ENCODE measurements at regions not wholly inside any gene's neighbourhood (a gene's known extent, or its start where the extent isn't known, plus 50 kb on each side); places are given as distances from the start of the nearest gene placed in this dataset.
"Not testable (repeated sequence)": the region's sequence is repeated elsewhere in the genome, so short reads cannot be mapped to it uniquely, and the experiment has no call there.

DNA sequence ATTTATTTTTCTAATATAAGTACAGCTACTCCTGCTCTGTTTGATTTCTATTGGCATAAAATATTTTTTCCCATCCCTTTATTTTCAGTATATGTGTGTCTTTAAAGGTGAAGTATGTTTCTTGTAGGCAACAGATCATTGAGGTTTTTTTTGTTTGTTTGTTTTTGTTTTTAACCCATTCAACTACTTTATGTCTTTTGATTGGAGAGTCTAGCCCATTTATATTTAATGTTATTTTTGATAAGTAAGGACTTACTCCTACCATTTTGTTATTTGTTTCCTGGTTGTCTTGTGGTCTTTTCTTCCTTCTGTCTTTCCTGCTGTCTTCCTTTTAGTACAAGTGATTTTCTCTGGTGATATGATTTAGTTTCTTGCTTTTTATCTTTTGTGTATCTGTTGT lies 285.1 kb upstream of the PROX1 start:
- TF ChIP-seq, protein P1, sequence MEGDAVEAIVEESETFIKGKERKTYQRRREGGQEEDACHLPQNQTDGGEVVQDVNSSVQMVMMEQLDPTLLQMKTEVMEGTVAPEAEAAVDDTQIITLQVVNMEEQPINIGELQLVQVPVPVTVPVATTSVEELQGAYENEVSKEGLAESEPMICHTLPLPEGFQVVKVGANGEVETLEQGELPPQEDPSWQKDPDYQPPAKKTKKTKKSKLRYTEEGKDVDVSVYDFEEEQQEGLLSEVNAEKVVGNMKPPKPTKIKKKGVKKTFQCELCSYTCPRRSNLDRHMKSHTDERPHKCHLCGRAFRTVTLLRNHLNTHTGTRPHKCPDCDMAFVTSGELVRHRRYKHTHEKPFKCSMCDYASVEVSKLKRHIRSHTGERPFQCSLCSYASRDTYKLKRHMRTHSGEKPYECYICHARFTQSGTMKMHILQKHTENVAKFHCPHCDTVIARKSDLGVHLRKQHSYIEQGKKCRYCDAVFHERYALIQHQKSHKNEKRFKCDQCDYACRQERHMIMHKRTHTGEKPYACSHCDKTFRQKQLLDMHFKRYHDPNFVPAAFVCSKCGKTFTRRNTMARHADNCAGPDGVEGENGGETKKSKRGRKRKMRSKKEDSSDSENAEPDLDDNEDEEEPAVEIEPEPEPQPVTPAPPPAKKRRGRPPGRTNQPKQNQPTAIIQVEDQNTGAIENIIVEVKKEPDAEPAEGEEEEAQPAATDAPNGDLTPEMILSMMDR (conservative IDR thresholded peaks at IDR 0.05), result no peak
- no peak for TF ChIP-seq ZFX (IDR thresholded peaks at IDR 0.05)

DNA sequence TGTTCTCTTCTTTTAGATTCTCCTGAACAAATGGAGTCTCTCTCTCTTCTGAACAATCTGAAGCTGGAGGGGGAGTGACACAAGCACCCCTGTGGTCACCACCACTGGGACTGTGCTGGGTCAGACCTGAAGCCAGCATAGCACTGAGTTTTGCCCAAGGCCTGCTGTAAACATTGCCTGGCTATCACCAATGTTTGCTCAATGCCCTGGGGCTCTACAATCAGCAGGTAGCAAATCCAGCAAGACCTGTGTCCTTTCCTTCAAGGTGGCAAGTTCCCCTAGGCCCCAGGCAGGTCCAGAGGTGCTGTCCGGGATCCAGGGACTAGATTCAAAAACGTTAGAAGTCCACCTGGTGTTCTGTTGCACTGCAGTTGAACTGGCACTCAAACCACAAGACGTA lies 282.8 kb upstream of the PROX1 start:
- no peak overlapping the region for H3K27ac ChIP-seq
- no peak for TF ChIP-seq ZFX (IDR thresholded peaks at IDR 0.05)
- TF ChIP-seq, protein P1 (conservative IDR thresholded peaks at IDR 0.05), result no peak

More for the DNA sequence above, 285.1 kb upstream of the PROX1 start:
- no peak overlapping the region for H3K27ac ChIP-seq

DNA sequence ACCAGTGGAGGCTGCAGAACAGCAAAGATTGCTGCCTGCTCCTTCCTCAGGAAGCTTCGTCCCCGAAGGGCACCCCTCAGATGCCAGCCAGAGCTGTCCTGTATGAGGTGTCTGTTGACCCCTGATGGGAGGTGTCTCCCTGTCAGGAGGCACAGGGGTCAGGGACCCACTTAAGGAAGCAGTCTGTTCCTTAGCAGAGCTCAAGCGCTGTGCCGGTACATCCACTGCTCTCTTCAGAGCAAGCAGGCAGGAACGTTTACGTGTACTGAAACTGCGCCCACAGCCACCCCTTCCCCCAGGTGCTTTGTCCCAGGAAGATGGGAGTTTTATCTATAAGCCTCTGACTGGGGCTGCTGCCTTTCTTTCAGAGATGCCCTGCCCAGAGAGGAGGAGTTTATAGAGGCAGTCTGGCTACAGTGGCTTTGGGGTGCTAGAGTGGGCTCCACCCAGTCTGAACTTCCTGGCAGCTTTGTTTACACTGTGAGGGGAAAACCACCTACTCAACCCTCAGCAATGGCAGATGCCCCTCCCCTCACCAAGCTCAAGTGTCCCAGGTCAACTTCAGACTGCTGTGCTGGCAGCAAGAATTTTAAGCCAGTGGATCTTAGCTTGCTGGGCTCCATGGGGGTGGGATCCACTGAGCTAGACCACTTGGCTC lies 275.8 kb upstream of the PROX1 start:
- not testable (repeated sequence) for H3K27ac ChIP-seq

DNA sequence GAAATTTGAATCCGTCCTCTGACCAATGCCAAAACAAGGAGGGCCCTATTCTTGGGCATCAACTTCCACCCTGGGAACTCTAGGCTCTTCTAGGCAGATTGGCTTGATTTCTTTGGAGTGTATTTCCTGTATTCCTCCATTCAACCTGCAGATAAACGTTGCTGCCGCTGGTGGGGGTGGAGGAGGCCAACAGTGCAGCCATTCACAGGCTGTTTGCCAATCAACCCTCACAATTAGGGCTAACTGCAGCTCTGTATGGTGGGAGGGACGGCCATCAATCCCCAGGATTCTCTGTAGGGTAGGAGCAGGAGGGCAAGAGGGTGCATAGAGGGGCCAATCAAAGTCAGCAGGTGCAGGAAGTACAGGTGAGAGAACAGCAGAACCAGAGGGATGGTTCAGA lies 273.1 kb upstream of the PROX1 start:
- TF ChIP-seq, protein P1 (conservative IDR thresholded peaks at IDR 0.05), result no peak
- no peak for TF ChIP-seq ZFX (IDR thresholded peaks at IDR 0.05)
- H3K27ac ChIP-seq, result no peak overlapping the region

DNA sequence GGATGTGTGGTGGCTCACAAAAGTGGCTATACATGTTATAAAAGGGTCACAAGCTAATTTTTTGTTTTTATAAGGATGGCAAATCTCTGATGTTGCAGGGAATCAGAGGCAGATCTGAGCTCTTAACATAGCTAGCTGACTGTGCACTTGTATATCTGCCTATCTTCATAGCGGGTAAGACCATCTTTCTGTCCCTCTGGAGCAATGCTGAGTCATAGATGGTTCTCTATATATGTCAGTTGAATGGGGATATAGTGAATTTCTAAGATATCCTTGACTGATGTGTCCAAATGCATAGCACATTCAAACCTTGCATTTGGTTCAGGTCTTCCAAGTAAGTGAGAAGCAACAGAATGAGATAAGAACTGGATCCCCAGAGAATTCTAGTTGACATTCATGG lies 272.6 kb upstream of the PROX1 start:
- H3K27ac ChIP-seq, result no peak overlapping the region
- TF ChIP-seq, protein P1 (conservative IDR thresholded peaks at IDR 0.05), result no peak
- no peak for TF ChIP-seq ZFX (IDR thresholded peaks at IDR 0.05)

DNA sequence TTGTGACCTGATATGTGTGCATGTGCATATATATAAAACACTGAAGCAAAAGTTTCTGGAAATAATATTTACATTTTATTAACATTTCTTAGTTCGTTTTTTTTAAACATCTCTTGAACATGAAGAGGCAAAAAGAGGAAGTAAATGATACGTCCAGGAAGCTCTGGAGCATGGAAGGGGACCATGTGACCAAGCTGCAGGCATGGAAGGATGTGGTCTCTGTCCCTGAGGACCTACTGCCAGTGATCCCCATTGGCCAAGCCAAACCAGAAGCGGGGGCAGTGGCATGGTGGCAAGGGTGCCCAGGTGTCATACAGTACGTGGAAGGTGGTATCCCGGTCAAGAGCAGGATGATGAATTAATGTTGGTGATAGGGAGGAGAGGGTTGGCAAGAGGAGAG lies 268.3 kb upstream of the PROX1 start:
- no peak overlapping the region for H3K27ac ChIP-seq
- TF ChIP-seq, protein P1 (conservative IDR thresholded peaks at IDR 0.05), result no peak
- no peak for TF ChIP-seq ZFX (IDR thresholded peaks at IDR 0.05)

DNA sequence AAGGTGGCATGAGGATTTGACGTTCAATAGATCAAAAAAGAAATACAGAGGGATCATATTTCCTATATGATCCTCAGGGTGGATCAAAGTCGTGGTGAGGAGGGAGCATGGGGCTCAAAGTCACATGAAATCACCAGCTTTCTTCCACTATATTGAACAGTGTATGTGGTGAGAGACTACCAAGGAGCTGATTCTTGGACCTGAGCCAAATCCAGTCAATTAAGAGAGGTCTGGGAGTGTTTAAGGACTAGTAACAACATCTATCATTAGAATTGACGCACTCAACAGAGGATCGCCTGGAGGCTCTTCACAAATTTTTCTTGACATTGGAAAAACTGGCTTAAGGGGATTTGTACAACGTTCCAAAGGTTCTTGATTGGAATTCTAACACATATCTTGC lies 267.7 kb upstream of the PROX1 start:
- TF ChIP-seq, protein P1 (conservative IDR thresholded peaks at IDR 0.05), result no peak
- no peak for TF ChIP-seq ZFX (IDR thresholded peaks at IDR 0.05)
- H3K27ac ChIP-seq, result no peak overlapping the region

DNA sequence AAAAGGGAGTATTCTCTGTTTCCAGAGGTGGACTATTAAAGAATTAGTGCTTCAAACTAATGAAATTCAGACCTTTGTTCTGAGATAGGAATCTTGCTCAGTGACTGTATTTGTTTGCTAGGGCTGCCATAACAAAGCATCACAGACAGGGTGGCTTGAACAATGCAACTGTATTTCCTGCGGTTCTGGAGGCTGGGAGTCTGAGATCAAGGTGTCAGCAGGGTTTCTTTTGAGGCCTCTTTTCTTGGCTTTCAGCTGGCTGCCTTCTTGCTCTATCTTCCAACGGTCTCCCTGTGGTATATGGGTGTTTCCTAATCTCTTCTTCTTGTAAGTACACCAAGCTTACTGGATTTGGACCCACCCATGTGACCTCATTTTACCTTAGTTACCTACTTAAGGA lies 264.6 kb upstream of the PROX1 start:
- no peak overlapping the region for H3K27ac ChIP-seq
- TF ChIP-seq, protein P1 (conservative IDR thresholded peaks at IDR 0.05), result no peak
- TF ChIP-seq ZFX (IDR thresholded peaks at IDR 0.05), result no peak
